ENCODE measurements at regions not wholly inside any gene's neighbourhood (a gene's known extent, or its start where the extent isn't known, plus 50 kb on each side); places are given as distances from the start of the nearest gene placed in this dataset.

DNA sequence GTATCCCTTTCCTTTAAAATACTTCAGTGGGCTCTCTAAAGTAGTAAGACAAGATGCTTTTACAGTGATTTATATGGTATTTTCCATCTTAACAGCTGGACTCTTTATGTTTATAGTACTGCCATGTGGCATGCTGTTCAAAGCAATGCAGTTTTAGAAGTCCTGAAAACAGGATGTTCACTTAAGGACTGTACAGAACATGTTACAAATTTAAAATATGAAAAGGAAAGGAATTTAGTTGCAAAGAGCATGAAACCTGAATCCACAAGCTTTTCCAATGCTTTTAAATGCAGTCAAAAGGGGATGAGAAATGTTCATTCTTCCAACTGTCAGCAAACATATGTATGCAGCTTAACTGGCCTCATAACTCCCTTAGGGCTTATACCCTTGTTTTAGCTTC, 580.2 kb downstream of the EFNA5 start:
- Histone ChIP-seq H3K9me3 (ENCODE audit: control insufficient read depth in 4 of 4, low read length in 3 of 4) (peaks cover 0 to 4% (median under 1%) of the 10 kb centered on the region in 4 donors), H3K4me3 (ENCODE audit: low read depth in 1 of 3, low read length in 3 of 3) (no peak overlapping the region)

GRCh38 chr5:107088907-107089306, 581.8 kb downstream of the EFNA5 start:
- 72% methylated on average over 1 of the region's 1 CpG for WGBS
- Histone ChIP-seq H3K4me3 (ENCODE audit: low read depth in 1 of 3, low read length in 3 of 3) (no peak overlapping the region), H3K9ac (ENCODE audit: low read depth in 1 of 2, low read length in 2 of 2) (no peak overlapping the region), H3K9me3 (ENCODE audit: control insufficient read depth in 4 of 4, low read length in 3 of 4) (no peaks in the 10 kb centered on the region), H3K4me1 (ENCODE audit: control insufficient read depth in 4 of 4, insufficient read depth in 4 of 4, low read length in 3 of 4) (no peaks in the 10 kb centered on the region), H3K27ac (ENCODE audit: low read depth in 1 of 2, low read length in 2 of 2) (no peak overlapping the region), H3K27me3 (ENCODE audit: control insufficient read depth in 4 of 4, insufficient read depth in 4 of 4, low read length in 3 of 4) (no peaks in the 10 kb centered on the region), H3K36me3 (ENCODE audit: control insufficient read depth in 4 of 4, insufficient read depth in 3 of 4, low read depth in 1 of 4, low read length in 3 of 4) (no peaks in the 10 kb centered on the region)
- TF ChIP-seq NR2F2 (IDR thresholded peaks at IDR 0.05) (no peak), FOXA2 (IDR thresholded peaks at IDR 0.05) (no peak), HNF4A (conservative IDR thresholded peaks at IDR 0.05) (no peak), TAF1 (conservative IDR thresholded peaks at IDR 0.05) (no peak), HNF4G (IDR thresholded peaks at IDR 0.05) (no peak), FOXA1 (IDR thresholded peaks at IDR 0.05) (no peak), RAD21 (IDR thresholded peaks at IDR 0.05) (no peak), ZBTB33 (IDR thresholded peaks at IDR 0.05) (no peak), JUND (IDR thresholded peaks at IDR 0.05) (no peak), SP1 (IDR thresholded peaks at IDR 0.05) (no peak)
- TF ChIP-seq, protein P1, sequence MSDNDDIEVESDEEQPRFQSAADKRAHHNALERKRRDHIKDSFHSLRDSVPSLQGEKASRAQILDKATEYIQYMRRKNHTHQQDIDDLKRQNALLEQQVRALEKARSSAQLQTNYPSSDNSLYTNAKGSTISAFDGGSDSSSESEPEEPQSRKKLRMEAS (IDR thresholded peaks at IDR 0.05) = no peak
- TF ChIP-seq, protein P2, sequence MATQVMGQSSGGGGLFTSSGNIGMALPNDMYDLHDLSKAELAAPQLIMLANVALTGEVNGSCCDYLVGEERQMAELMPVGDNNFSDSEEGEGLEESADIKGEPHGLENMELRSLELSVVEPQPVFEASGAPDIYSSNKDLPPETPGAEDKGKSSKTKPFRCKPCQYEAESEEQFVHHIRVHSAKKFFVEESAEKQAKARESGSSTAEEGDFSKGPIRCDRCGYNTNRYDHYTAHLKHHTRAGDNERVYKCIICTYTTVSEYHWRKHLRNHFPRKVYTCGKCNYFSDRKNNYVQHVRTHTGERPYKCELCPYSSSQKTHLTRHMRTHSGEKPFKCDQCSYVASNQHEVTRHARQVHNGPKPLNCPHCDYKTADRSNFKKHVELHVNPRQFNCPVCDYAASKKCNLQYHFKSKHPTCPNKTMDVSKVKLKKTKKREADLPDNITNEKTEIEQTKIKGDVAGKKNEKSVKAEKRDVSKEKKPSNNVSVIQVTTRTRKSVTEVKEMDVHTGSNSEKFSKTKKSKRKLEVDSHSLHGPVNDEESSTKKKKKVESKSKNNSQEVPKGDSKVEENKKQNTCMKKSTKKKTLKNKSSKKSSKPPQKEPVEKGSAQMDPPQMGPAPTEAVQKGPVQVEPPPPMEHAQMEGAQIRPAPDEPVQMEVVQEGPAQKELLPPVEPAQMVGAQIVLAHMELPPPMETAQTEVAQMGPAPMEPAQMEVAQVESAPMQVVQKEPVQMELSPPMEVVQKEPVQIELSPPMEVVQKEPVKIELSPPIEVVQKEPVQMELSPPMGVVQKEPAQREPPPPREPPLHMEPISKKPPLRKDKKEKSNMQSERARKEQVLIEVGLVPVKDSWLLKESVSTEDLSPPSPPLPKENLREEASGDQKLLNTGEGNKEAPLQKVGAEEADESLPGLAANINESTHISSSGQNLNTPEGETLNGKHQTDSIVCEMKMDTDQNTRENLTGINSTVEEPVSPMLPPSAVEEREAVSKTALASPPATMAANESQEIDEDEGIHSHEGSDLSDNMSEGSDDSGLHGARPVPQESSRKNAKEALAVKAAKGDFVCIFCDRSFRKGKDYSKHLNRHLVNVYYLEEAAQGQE (IDR thresholded peaks at IDR 0.05) = no peak
- no peak for DNase-seq (ENCODE audit: low spot score)

More for the DNA sequence above, 580.2 kb downstream of the EFNA5 start:
- Histone ChIP-seq H3K36me3 (ENCODE audit: control insufficient read depth in 4 of 4, insufficient read depth in 3 of 4, low read depth in 1 of 4, low read length in 3 of 4) (no peaks in the 10 kb centered on the region), H3K9ac (ENCODE audit: low read depth in 1 of 2, low read length in 2 of 2) (no peak overlapping the region), H3K4me1 (ENCODE audit: control insufficient read depth in 4 of 4, insufficient read depth in 4 of 4, low read length in 3 of 4) (no peaks in the 10 kb centered on the region), H3K27ac (ENCODE audit: low read depth in 1 of 2, low read length in 2 of 2) (no peak overlapping the region), H3K27me3 (ENCODE audit: control insufficient read depth in 4 of 4, insufficient read depth in 4 of 4, low read length in 3 of 4) (no peaks in the 10 kb centered on the region)
- TF ChIP-seq HNF4G (IDR thresholded peaks at IDR 0.05) (no peak), YY1 (IDR thresholded peaks at IDR 0.05) (no peak), RXRA (IDR thresholded peaks at IDR 0.05) (no peak), TAF1 (conservative IDR thresholded peaks at IDR 0.05) (no peak), GABPA (IDR thresholded peaks at IDR 0.05 in 1 of 2, conservative IDR thresholded peaks at IDR 0.05 in 1 of 2) (no peak), RAD21 (IDR thresholded peaks at IDR 0.05) (no peak)
- DNase-seq (ENCODE audit: low spot score) = no peak

- Histone ChIP-seq H3K27me3 (ENCODE audit: control insufficient read depth in 4 of 4, insufficient read depth in 4 of 4, low read length in 3 of 4) (no peaks in the 10 kb centered on the region), H3K4me3 (ENCODE audit: low read depth in 1 of 3, low read length in 3 of 3) (no peak overlapping the region), H3K9ac (ENCODE audit: low read depth in 1 of 2, low read length in 2 of 2) (no peak overlapping the region), H3K9me3 (ENCODE audit: control insufficient read depth in 4 of 4, low read length in 3 of 4) (no peaks in the 10 kb centered on the region), H3K36me3 (ENCODE audit: control insufficient read depth in 4 of 4, insufficient read depth in 3 of 4, low read depth in 1 of 4, low read length in 3 of 4) (no peaks in the 10 kb centered on the region), H3K4me1 (ENCODE audit: control insufficient read depth in 4 of 4, insufficient read depth in 4 of 4, low read length in 3 of 4) (no peaks in the 10 kb centered on the region), H3K27ac (ENCODE audit: low read depth in 1 of 2, low read length in 2 of 2) (no peak overlapping the region)
- DNase-seq (ENCODE audit: low spot score) = no peak
- TF ChIP-seq EGR1 (IDR thresholded peaks at IDR 0.05; ENCODE audit: low read depth in 2 of 2) = no peak
- TF ChIP-seq NR2F2 (IDR thresholded peaks at IDR 0.05) = peak; percentile 91
- WGBS = 50% methylated on average over 1 of the region's 1 CpG
Observed at GRCh38 chr5:107085572-107085971, 585.2 kb downstream of the EFNA5 start.

Measured in liver (tissue), 7 donors.